ENCODE measurements at regions not wholly inside any gene's neighbourhood (a gene's known extent, or its start where the extent isn't known, plus 50 kb on each side); places are given as distances from the start of the nearest gene placed in this dataset.

DNA sequence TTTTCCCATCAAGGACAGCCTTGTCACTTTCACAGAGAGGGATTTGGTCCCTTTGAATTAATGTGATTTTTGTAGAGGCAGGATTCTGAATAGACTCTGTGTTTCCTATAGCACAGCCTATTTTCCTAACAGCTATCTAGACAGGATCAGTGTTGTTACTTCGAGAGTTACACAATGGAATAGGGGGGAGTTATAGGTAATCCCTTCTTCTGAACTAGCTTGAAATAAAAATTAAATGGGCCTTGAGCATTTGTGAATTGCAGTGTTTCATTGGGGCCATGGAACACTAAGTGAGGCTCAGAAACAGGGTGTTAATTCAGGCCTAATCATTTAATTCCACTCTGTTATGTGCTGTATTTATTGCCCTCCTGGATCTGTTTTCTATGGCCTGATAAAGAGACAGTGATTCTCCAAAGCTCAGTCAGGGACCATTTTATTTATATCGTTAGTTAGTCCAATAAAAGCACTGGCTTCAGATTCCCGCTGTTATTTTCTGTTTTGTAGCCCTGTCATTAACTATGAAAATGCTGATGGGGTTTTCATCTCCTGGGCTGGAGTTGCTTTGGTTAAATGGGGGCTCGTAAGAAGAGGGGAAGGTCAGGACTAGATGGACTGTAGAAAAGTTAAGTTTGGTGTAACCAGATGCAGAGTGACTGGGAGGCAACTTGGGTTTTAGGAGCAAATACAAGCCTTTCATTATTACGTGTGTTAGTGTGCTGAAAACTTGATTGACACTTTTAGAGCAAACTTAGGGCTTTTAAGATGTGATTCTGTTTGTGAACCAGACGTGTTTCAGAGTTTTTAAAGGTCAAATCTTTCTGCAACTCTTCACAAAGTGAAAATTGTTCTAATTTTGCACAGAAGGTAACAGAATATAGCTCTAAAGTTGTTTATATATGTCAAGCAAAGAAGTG, 461.0 kb upstream of the HNRNPA3 start:
- TF ChIP-seq, protein P1, sequence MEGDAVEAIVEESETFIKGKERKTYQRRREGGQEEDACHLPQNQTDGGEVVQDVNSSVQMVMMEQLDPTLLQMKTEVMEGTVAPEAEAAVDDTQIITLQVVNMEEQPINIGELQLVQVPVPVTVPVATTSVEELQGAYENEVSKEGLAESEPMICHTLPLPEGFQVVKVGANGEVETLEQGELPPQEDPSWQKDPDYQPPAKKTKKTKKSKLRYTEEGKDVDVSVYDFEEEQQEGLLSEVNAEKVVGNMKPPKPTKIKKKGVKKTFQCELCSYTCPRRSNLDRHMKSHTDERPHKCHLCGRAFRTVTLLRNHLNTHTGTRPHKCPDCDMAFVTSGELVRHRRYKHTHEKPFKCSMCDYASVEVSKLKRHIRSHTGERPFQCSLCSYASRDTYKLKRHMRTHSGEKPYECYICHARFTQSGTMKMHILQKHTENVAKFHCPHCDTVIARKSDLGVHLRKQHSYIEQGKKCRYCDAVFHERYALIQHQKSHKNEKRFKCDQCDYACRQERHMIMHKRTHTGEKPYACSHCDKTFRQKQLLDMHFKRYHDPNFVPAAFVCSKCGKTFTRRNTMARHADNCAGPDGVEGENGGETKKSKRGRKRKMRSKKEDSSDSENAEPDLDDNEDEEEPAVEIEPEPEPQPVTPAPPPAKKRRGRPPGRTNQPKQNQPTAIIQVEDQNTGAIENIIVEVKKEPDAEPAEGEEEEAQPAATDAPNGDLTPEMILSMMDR (IDR thresholded peaks at IDR 0.05): no peak

DNA sequence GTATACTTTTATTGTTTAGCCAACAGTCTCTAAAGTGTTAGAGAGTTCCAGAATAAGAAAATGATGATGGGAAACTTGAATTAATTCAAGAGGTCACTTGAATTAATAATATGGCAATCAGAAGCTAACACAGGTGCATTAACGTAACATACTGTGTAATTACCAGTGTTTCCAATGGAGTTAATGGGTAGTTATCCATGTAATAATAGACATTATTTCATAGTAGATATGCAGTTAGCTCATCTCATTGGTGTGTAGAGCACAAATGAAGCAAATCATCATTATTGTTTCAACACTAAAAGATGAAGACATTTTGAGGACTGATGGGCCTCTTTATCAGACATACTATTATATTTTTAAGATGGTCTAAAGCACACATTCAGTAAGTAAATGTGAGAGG, 460.3 kb upstream of the HNRNPA3 start:
- Mint-ChIP-seq H3K9me3 (no peaks in the 10 kb centered on the region), H3K4me3 (no peak overlapping the region), H3K27me3 (ENCODE audit: insufficient read depth) (peaks cover 4% of the 10 kb centered on the region; the same call in 1 of the 2 replicates), H3K36me3 (ENCODE audit: low read depth) (no peaks in the 10 kb centered on the region), H3K4me1 (ENCODE audit: low read depth) (no peaks in the 10 kb centered on the region), H3K27ac (no peak overlapping the region)
- TF ChIP-seq, protein P1 (IDR thresholded peaks at IDR 0.05): no peak
- no peak for DNase-seq

More for the DNA sequence above, 461.0 kb upstream of the HNRNPA3 start:
- no peaks in the 10 kb centered on the region for H3K4me1 Mint-ChIP-seq (ENCODE audit: low read depth)
- no peak overlapping the region for H3K27ac Mint-ChIP-seq
- H3K27me3 Mint-ChIP-seq (ENCODE audit: insufficient read depth): peaks cover 4% of the 10 kb centered on the region; the same call in 1 of the 2 replicates
- no peak overlapping the region for H3K4me3 Mint-ChIP-seq
- H3K9me3 Mint-ChIP-seq: no peaks in the 10 kb centered on the region
- no peak for DNase-seq
- no peaks in the 10 kb centered on the region for H3K36me3 Mint-ChIP-seq (ENCODE audit: low read depth)

DNA sequence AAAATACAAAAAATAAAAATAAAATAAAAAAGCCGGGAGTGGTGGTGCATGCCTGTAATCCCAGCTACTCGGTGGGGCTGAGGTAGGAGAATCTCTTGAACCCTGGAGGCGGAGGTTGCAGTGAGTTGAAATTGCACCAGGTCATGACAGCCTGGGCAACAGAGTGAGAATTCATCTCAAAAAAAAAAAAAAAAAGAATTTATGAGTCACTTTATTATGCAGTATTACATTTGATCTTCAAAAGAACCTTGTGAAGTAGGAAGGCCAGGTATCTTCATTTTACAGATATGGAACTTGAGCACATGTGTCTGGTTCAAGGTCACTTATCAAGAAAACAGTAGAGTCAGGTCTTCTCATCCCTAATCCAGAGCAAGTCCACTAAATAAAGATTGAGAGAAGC, 459.4 kb upstream of the HNRNPA3 start:
- Mint-ChIP-seq H3K36me3 (ENCODE audit: low read depth) (no peaks in the 10 kb centered on the region), H3K9me3 (no peaks in the 10 kb centered on the region), H3K27me3 (ENCODE audit: insufficient read depth) (peaks cover 4% of the 10 kb centered on the region; the same call in 1 of the 2 replicates), H3K4me1 (ENCODE audit: low read depth) (no peaks in the 10 kb centered on the region), H3K27ac (no peak overlapping the region), H3K4me3 (no peak overlapping the region)
- DNase-seq: no peak
- TF ChIP-seq, protein P1 (IDR thresholded peaks at IDR 0.05): no peak

DNA sequence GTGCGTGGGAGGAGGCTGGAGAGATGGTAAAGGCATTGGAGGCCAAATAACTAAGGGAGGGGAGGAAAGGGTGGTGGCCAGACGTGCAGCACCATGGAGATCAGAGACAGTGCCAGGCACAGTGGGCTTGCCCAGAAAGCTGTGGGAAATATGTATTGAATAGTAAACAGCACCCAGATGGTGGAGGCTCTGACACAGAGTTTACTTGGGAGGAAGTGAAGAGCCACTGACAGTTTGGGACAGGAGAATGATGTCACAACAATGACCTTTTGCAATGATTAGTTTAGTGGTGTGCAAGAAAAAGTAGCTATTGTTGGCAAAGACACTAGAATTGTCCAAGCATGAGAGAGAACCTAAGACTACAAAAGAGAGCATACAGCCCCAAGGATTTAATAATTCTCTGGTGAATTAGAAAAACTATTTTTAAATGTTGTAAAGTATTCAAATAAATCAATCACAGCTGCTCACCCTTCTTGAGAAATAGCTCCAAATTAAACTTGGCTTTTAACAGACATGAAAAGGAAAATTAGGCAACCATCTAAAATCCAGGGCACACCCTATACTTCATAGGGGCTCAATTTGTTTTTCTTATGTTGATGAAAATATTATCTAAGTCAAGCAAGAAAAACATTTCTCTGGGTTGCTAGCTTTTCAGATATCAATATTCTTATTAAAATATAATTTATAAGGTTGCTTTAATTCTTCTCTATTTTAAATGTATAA, 458.7 kb upstream of the HNRNPA3 start:
- Mint-ChIP-seq H3K9me3 (no peaks in the 10 kb centered on the region), H3K4me3 (no peak overlapping the region), H3K27ac (no peak overlapping the region), H3K27me3 (ENCODE audit: insufficient read depth) (peaks cover 4% of the 10 kb centered on the region; the same call in 1 of the 2 replicates), H3K36me3 (ENCODE audit: low read depth) (no peaks in the 10 kb centered on the region), H3K4me1 (ENCODE audit: low read depth) (no peaks in the 10 kb centered on the region)
- no peak for DNase-seq
- TF ChIP-seq, protein P1 (IDR thresholded peaks at IDR 0.05): no peak

DNA sequence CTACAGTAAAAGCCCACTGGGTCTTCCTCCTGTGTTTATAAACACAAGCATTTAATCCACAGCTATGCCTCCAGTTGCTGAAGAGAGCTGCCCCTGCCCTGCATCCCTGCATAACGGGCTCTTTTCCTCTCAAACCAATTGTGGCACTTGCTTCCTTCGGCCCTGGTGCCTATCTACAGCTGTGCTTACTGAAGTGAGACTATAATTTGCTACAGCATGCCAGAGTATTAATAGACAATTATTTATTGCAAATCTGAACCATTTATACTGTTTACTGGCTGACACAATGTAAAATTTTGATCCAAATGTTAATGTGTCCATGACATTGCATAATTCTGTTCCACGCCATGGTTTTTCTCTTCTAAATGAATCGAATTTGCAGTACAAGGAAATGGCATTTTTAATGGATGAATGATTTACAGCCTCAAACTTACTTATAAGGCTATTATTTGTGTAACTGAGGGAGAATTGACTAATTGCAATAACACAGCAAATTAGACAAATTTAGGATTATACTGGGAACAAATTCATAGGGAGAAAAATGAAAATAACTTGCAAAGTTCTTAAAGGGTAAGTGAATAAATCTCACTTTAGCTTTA, 457.0 kb upstream of the HNRNPA3 start:
- TF ChIP-seq, protein P1 (IDR thresholded peaks at IDR 0.05): no peak
- Mint-ChIP-seq H3K36me3 (ENCODE audit: low read depth) (no peaks in the 10 kb centered on the region), H3K27me3 (ENCODE audit: insufficient read depth) (peaks cover 4% of the 10 kb centered on the region; the same call in 1 of the 2 replicates), H3K4me1 (ENCODE audit: low read depth) (no peaks in the 10 kb centered on the region), H3K27ac (no peak overlapping the region), H3K9me3 (no peaks in the 10 kb centered on the region), H3K4me3 (no peak overlapping the region)
- no peak for DNase-seq
